Cardiac septum (tissue), 1 donor: ENCODE measurements at regions not wholly inside any gene's neighbourhood (a gene's known extent, or its start where the extent isn't known, plus 50 kb on each side); places are given as distances from the start of the nearest gene placed in this dataset.

Experiments
- DNase-seq: peaks from one replicate; pipeline ENCODE4 v3.0.0-alpha.2; 2020; ENCODE audit warnings: low spot score
- intact Hi-C: fragments of 100-400 bp; cut with DNase I; formaldehyde crosslinking; loops from one replicate; pipeline ENCODE4 v1.14.0; 2022
- donor health status: DM: no; HTN: no; CAD: no.

DNA sequence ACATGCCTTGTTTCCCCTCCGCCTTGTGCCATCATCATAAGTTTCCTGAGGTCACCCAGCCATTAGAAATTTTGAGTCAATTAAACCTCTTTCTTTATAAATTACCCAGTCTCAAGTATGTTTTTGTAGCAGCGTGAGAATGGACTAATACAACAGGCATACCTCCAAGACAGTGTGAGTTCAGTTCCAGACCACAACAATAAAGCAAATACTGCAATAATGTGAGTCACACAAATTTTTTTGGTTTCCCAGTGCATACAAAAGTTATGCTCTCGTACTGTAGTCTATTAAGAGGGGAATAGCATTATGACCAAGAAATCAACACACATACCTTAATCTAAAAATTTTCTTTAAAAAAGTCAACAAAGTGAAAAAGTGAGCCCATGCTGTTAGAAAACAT lies 217.2 kb downstream of the NR4A2 start:
- intact Hi-C loops, result no loop called here
- DNase-seq, result no peak

DNA sequence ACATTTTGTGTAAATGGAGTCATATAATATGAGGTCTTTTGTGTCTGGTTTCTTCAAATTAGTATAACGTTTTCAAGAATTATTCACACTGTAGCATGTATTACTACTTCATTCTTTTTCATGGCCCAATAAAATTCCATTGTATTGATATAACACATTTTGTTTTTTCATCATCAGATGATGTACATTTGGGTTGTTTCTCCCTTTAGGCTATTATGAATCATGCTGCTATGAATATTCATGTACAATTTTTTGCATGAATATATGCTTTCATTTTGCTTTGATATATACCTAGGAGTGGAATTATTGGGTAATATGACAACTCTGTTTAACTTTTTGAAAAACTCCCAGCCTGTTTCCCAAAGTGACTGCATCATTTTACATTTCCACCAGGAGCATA lies 220.2 kb downstream of the NR4A2 start:
- DNase-seq, result no peak
- intact Hi-C loops, result no loop called here

DNA sequence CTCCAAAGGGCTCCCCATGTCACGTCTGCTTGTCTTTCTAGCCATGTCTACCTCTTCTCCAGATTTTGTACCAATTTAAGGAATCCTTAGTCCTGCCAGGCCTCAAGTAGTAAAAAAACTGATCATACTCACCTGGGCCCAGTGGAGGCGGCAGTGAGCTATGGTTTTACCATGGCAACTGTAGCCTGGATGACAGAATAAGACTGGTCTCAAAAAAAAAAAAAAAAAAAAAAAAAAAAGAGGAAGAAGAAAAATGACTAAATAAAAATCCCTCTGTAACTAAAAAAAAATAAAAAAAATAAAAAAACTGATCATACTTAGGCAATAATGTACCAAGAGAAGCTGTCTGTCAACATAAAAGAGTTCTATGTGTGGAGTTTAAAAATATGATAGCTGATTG lies 221.6 kb downstream of the NR4A2 start:
- DNase-seq, result no peak
- intact Hi-C loops, result no loop called here

DNA sequence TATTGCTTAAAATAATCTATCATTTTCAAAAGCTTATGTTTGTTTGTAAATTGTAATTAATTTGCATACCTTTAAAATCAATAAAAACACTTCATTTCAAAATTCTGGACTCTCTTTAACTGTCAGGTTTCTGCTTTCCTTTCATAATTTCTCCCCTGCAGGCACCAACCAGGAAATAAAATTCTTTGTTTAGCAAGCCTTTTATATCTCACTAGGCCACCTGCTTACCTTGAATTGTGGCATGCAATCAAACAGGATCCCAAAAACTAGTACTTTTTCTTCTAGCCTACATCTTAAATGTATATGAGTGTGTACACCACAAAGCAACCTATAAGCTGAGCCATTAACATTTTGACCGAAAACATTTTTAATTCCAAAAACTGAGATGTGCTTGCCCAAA lies 233.1 kb downstream of the NR4A2 start:
- DNase-seq, result no peak
- intact Hi-C loops, result no loop called here

DNA sequence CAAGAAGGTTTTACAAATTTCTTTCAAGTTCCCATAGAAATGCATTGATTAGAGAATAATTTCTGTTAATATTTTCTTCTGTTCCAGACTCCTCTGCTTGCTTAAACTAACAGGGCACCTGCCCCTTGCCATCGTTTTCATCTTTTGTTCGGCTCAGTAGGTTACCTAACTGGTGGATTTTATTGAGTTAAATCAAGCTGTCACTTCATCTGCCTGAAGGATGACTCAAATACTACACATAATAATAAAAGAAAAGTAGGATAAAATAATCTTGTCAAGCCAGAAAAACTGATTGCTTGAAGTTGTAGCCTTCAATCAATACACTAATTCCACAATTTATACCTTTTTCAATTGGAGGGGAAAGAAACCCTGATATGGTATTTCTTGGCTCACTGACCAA lies 234.0 kb downstream of the NR4A2 start:
- DNase-seq, result no peak
- intact Hi-C loops, result no loop called here

DNA sequence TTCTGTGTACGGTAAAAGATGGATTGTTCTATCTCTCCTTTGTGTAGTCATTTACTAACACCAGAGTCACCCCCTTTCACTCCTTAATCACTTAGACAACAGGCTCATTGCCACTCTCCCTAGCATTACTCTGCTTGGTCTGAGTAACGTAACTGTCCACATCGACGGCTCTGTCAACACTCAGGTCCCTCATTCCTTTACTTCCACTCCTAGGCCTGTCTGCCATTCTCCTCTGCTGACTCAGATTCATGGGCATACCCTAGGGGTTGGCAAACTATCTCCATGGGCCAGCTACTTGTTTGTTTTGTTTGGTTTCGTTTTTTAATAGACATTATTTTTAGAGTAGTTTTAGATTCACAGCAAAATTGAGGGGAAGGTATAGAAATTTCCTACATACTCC lies 243.9 kb downstream of the NR4A2 start:
- intact Hi-C loops, result no loop called here
- no peak for DNase-seq

DNA sequence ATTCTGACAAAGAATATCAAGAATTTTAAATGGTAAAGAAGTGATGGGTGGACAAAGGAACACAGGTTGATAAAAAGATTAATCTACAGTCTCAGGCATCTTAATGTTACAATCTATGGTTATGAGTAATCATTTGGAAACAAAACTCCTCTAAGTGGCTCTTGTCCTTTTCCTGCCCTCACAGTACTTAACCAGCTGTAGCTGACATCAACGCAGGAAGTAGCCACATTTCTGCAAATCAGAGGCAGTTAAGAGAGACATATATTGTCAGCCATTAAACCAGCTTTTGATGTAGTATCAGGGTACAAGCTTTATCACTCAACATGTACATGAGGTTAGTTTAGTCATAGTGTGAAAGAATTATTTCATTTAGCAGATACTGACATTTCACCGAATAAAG lies 244.6 kb downstream of the NR4A2 start:
- intact Hi-C loops, result no loop called here
- no peak for DNase-seq

DNA sequence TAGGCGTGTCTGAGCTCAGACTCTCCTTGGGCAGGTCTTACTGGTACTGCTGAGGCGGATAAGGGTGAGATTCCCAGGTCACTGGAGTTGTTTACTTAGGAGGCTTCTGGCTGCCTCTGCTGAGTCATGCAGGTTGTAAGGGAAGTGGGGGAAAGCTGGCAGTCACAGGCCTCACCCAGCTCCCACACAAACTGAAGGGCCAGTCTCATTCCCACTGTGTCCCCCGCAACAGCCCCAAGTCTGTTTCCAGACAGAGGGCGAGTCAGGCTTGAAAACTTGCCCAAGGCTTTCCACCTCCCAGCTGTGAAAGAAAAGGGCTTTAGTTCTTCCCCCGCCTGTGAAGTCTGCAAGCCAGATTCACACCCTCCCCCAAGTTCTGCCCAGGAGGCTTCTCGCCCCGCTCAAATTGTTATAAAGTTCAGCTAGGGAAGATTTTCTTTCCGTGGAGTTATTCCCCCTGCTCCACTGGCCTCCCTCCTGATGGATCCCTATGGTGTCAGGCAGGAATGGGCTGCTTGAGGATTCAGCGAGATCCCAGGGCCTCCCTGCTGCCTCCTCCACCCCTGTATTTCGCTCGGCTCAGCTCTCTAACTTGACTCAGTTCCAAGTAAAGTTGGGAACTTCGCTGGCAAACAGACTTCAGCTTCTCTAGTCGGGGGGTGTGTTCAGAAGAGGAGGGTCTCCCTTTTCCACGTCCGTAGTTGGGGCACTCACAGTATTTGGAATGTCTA lies 248.6 kb downstream of the NR4A2 start:
- intact Hi-C loops, result no loop called here

DNA sequence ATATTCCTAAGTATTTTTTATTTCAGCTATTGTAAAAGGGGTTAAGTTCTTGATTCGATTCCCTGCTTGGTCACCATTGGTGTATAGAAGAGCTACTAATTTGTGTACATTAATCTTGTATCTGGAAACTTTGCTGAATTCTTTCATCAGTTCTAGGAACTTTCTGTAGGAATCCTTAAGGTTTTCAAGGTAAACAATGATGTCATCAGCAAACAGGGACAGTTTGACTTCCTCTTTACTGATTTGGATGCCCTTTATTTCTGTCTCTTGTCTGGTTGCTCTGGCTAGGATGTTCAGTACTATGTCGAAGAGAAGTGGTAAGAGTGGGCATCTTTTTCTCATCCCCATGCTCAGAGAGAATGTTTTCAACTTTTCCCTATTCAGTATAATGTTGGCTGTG lies 252.7 kb downstream of the NR4A2 start:
- DNase-seq, result no peak
- intact Hi-C loops, result no loop called here

More for the DNA sequence above, 248.6 kb downstream of the NR4A2 start:
- no peak for DNase-seq

DNA sequence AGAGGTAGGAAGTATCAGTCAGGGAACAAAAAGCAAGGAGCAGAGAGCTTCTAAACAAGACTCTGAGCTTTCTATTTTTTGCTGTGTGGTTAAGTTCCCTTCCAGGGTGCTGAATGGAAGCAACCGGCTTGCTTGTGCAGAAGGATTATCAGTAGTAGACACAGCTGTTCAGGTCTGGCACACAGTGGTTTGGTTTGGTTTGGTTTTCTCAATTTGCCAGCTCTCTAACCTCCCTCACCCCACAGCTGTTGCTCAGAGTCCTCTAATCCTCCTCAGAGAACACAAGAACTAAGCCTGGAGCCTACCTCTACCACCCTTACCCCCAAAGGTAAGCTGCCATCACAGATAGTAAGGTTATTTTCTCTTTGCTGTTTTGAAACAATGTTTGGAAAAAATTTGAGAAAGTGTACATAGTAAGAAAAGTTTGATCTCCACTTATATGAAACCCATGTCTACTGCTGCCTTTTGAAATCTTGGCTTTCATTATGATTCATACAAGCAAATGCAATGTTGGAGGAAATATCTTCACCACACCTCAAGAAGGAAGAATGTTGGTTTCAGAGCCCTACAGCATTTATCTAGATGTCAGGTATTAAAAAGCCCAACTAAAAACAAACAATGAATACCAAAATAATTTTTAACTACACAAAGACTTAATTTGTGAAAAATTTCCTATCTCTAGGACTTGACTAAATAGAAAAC lies 255.3 kb downstream of the NR4A2 start:
- intact Hi-C loops, result no loop called here
- DNase-seq, result no peak

DNA sequence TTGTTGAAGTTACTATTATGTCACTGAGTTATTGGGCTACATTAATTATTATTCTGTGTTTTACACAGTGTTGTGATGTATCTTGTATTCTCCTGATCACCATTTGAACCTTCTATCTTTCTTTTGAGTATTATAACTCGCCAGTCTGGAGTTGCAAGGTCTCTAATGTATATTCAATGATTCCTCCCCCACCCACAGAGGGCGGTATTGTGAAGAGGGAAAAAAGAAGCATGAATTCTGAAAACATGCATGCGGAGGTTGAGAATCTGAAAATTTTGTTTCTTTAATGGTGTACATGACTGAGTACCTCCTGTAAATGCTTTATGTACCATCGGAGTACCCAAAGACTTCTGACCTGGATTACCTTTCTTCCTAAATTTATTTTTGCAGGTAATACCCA lies 266.6 kb downstream of the NR4A2 start:
- DNase-seq, result no peak
- intact Hi-C loops, result no loop called here

DNA sequence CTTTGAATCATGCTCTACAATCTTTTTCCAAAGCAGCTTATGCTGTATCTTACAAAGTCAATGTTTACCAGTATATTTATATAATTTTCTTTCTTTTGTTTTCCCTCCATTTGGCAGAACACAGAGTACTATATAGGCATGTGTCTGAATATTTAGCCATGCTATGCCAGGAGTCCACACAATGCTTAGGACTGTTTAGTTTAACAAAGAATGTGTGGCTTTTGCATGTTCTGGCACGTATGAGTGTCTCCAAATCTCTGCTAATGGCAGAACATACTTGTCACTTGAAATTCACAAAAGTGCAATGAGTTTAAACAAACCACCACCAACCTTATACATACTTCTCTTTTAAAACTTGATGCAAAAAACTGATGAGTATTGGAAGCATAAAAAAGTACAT lies 268.0 kb downstream of the NR4A2 start:
- no peak for DNase-seq
- intact Hi-C loops, result no loop called here

DNA sequence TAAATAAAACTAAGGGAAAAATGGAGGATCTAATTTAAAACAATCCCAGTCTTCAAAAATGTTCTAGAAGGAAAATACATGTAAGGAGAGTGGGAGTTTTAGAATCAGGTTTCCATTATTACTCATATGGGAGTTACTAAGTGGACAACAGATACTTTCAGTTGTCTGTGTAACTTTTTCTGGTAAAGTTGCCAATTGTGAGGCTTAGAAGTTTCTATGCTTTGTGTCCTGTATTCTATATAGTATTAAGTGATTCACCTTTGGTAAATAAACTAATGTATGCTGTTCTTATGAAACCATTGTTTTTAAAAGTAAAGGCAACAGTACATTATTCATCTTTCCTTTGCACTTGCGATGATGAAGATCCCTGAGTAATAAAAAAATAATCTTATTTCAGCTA lies 274.9 kb downstream of the NR4A2 start:
- no peak for DNase-seq
- intact Hi-C loops, result no loop called here

DNA sequence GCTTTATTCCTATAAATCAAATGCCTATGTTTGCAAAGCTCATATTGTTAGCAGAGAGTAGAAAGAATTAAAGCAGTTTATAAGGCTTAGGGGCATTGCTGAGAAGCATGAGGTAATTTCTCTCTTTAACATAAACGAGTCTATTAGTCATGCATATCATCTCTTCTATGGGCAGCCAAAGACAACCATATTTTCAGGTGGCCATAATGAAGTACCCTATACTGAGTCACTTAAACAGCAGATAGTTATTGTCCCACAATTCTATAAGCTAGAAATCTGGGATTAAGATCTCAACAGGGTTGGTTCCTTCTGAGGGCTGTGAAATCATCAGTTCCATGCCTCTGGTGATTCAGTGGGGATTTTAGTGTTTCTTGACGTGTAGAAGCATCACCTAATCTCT lies 277.5 kb downstream of the NR4A2 start:
- intact Hi-C loops, result no loop called here
- no peak for DNase-seq

DNA sequence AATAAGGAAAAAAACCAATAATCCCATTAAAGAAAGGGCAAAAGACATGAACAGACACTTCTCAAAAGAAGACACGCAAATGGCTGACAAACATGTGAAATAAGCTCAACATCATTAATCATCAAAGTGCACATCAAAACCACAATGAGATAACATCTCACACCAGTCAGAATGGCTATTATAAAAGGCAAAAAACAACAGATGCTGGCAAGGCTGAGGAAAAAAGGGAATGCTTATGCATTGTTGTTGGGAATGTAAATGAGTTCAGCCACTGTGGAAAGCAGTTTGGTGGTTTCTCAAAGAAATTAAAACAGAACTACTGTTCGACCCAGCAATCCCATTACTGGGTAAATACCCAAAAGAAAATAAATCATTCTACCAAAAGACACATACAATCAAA lies 285.6 kb downstream of the NR4A2 start:
- intact Hi-C loops, result no loop called here
- no peak for DNase-seq

DNA sequence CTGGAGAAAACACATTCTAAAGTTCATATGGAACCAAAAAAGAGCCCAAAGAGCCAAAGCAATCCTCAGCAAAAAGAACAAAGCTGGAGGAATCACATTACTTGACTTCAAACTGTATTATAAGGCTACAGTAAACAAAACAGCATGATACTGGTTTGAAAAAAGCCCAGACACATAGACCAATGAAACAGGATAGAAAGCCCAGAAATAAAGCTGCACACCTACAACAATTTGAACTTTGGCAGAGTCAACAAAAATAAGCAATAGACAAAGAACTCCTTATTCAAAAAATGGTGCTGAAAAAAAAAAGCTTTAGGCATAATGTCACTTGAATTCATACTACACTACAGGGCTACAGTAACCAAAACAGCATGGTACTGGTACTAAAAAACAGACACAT lies 289.6 kb downstream of the NR4A2 start:
- intact Hi-C loops, result no loop called here
- no peak for DNase-seq

DNA sequence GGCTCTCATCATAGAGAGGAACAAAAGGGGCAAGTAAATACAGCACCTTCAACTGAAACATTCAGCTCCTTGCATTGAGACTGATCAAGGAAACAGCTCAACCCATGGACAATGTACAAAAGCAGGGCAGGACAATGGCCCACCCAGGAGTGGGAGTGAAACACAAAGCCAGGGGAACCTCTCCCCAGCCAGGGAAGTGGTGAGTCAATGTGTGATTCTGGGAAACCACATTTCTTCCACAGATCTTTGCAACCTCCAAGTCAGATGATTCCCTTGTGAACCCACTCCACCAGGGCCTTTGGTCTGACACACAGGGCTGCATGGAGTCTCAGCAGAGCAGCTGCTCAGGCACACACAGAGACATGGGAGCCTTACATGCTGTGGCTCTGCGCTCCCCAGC lies 294.5 kb downstream of the NR4A2 start:
- no peak for DNase-seq
- intact Hi-C loops, result no loop called here

DNA sequence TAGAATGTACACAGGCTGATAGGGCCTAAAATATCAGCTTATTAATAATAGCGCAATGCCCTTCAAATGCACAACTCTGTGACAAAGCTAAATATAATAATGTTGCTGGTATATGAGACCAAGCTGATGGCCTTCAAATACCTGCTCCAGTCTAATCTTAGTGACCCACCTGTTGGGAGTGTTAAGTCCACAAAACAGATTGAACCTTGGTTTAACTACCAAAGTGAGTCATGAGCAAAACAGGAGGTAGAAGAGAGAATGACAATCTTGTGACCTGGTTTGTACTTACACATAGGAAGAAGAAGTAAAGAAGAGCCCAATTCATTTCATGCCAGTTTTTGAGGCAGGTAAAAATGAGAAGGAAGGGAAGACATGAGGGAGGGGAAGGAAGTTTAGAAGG lies 295.0 kb downstream of the NR4A2 start:
- DNase-seq, result no peak
- intact Hi-C loops, result no loop called here

DNA sequence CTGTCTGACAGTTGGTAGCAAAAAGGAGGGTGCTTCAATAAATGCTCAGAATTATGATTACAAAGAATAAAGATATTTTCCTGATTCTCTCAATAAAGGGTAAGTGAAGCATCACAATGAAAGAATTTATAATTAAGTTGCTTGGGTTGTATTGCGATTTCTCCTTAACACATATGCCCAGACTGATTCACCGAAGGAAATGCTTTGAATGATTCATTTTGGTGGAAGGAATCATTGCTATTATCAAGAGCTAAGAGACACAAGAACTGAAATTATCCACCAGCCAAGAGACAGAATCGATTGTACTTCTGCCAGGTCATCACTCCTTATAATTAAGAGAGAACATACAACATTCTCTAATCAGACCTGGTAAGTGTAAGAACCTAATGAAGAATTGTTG lies 301.4 kb downstream of the NR4A2 start:
- DNase-seq, result no peak
- intact Hi-C loops, result no loop called here

DNA sequence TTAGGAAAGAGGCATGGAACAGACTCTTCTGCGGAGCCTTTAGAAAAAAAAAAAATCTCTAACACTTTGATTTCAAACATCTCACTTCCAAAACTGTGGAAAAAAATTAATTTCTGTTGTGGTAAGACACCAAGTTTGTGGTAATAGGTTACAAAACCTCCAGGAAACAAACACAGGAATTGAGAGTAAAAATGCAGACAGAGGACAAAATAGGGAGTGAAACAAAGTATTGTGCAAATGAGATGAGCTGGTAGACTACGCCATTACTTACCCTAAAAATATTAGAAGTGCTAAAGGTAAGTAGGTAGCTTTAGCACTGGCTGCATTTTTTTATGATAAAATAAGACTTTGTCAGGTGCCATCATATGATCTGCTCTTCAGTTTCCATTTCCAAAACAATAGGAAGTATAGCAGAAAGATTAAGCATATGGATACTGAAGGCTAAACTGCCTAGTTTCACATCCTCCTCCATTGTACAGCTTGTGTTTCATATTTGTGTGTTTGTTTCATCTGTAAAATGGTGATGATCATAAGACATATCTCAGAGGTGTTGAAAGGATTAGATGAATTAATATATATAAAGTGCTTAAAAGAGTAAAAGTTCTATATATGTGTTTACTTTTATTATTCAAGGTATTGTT lies 309.2 kb downstream of the NR4A2 start:
- DNase-seq, result no peak
- intact Hi-C loops, result no loop called here
